GM12892 (cell line): ENCODE measurements at regions not wholly inside any gene's neighbourhood (a gene's known extent, or its start where the extent isn't known, plus 50 kb on each side); places are given as distances from the start of the nearest gene placed in this dataset.
"Not testable (repeated sequence)": the region's sequence is repeated elsewhere in the genome, so short reads cannot be mapped to it uniquely, and the experiment has no call there.

ENCODE experiments used
- DNase-seq: peaks from one replicate; pipeline ENCODE4 v3.0.0; 2011; ENCODE audit not compliant: insufficient read length
- FAIRE-seq: peaks from 2 replicates; lab custom pipeline; 2011; peaks lifted over from hg19 to GRCh38; lab: Jason Lieb, UNC
- POLR2A ChIP-seq: IDR thresholded peaks from 2 replicates; pipeline ENCODE4 v1.6.1; 2011; ENCODE audit warnings: low read depth, low read length, control low read depth
- POLR2AphosphoS5 ChIP-seq: IDR thresholded peaks from 2 replicates; pipeline ENCODE4 v1.6.1; 2011; ENCODE audit warnings: low read depth, low read length, control low read depth
- TAF1 ChIP-seq: IDR thresholded peaks from 2 replicates; pipeline ENCODE4 v1.6.1; 2011; ENCODE audit warnings: low read depth, mild to moderate bottlenecking, control low read depth, low read length, borderline replicate concordance

- FAIRE-seq (no peak), DNase-seq (no peak)
- TF ChIP-seq POLR2A, result no peak
- TF ChIP-seq TAF1, result no peak
- no peak for TF ChIP-seq POLR2AphosphoS5
These were observed 155.9 kb upstream of the PHYHIPL start for GRCh38 chr10:59020502-59020901.

DNA sequence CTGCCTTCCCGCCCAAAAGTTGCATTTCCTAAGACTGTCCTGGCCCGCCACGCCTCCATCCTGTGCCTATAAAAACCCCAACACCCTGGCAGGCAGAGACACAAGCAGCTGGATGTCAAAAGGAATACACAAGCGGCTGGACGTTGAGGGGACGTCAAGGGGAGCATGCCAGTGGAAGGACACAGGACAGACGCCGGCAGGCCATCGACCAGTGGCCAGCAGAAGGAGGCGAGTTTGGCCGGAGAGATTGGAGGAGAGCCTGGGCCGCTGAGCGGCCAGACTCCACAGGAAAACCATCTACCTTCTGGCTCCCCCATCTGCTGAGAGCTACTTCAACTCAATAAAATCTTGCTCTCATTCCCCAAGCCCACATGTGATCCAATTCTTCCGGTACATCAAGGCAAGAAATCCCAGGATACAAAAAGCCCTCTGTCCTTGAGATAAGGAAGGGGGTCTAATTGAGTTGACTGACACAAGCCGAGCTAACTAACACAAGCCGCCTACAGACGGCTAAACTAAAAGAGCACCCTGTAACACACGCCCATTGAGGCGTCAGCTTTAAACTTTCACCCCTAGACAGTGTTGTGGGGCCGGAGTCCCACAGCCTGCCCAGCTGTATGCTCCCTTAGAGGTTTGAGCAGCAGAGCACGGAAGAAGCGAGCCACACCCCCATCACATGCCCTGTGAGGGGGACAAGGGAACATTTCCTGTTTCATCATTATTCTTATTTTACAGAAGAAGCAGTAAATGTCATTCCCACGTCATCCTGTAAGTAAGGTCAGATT is 150.3 kb upstream of the PHYHIPL start:
- FAIRE-seq (no peak), DNase-seq (no peak)
- no peak for TF ChIP-seq POLR2A

DNA sequence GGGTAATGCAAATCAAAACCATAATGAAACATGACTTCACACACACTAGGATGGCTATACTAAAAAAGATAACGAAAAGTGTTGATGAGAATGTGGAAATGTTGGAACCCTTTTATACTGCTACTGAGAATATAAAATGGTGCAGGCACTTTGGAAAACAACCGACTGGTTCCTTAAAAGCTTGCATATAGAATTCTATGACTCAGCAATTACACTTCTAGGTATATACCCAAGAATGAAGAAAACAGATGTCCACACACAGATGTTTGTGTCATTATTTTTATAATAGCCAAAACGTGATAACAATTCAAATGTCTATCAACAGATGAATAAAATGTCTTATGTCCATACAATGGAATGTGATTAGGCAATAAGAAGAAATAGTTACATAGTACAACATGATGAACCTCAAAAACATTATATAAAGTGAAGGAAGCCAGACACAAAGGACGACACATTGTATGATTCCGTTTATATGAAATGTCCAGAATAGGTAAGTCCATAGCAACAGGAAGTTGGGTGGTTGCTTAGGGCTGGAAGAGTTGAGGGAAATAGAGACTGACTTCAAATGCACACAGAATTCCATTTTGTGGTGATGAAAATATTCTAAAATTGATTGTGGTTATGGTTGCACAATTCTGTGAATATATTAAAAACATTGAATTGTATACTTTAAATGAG is 148.3 kb upstream of the PHYHIPL start:
- FAIRE-seq (no peak), DNase-seq (no peak)
- TF ChIP-seq POLR2AphosphoS5 (no peak), TAF1 (no peak), POLR2A (no peak)

GRCh38 chr10:59033622-59034021 is 142.8 kb upstream of the PHYHIPL start:
- FAIRE-seq, result no peak
- DNase-seq, result no peak
- no peak for TF ChIP-seq POLR2AphosphoS5

DNA sequence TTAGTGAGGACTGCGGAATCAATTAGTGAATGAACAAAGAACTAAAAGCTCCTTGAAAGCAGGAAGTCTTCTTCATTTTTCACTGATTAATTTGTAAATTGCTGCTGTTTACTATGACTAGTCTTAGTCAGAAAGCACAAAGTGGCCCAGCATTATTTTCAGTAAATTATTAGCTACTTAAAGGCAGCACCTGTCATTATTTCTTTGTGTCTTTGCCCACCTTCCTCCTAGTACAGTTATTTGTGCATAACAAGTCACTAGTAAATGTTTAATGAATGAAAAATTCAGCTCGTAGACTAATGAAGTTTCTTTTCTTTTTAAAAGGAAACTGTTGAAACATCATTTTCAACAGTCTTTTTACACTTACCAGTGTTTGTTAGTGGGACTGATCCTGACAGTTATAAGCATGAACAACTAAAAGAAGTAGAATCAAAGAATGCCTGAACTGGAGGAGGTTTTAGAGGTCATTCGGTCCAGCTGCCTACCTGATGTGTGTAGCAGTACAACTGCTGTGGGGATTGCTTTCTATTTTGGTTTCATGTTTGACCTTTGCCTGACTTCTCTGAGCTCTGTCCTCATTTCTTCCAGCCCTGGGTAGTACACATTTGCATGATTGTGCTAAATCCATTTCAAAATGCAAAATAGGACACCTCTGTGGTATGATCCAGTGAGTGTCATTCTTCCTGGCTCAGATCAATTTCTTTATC is 140.0 kb upstream of the PHYHIPL start:
- TF ChIP-seq POLR2AphosphoS5 (no peak), POLR2A (no peak), TAF1 (no peak)
- DNase-seq, result no peak
- FAIRE-seq, result peak; percentile 48

DNA sequence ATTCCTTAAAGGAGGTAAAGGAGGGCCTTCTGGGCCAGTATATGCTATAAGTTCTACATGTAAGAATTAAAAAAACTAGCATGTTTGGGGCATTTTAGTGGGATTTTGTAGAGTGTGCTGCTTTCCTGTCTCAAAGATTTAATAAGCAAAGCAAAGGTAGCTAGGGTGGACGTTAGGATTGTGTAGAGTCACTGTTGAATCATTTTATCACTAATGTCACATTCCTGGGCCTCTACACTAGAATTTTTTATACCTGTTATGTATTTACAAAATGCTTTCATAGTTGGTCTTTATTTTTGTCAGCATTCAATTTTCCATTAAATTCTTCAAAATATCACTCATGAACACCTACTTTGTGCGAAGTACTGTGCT is 139.4 kb upstream of the PHYHIPL start:
- no peak for TF ChIP-seq POLR2AphosphoS5
- no peak for TF ChIP-seq TAF1
- TF ChIP-seq POLR2A, result no peak
- no peak for DNase-seq
- FAIRE-seq, result no peak

GRCh38 chr10:59037506-59037905 is 138.9 kb upstream of the PHYHIPL start:
- no peak for FAIRE-seq
- TF ChIP-seq POLR2AphosphoS5 (no peak), TAF1 (no peak), POLR2A (no peak)

DNA sequence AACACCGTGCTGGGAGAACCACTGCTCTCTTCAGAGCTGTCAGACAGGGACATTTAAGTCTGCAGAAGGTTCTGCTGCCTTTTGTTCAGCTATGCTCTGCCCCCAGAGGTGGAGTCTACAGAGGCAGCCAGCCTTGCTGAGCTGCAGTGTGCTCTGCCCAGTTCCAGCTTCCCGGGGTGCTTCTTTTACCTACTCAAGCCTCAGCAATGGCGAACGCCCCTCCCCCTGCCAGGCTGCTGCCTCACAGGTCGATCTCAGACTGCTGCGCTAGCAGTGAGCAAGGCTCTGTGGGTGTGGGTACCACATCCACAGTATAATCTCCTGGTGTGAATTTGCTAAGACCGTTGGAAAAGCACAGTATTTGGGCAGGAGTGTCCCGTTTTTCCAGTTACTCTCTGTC is 133.1 kb upstream of the PHYHIPL start:
- not testable (repeated sequence) for FAIRE-seq, DNase-seq

More at GRCh38 chr10:59037506-59037905, 138.9 kb upstream of the PHYHIPL start:
- DNase-seq, result no peak

DNA sequence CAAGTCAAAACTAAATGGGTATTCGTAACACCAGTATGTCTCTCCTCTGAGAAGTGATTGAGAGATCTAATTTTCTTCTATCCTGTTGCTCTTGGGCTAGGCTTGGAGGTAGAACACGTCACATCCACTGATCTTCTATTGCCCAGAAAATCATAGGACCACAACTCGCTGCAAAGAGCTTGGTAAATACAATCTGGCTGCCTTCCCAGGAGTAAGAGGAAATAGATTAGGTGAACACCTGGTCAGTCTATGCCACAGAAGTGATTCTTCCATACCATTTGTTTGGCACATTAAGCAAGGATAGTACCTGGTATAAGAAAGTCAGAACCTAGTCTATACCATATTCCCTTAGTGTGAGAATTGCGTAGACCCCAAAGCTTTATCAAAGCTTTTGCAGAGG is 129.3 kb upstream of the PHYHIPL start:
- FAIRE-seq, result no peak
- DNase-seq, result no peak
- TF ChIP-seq POLR2A, result no peak
- no peak for TF ChIP-seq POLR2AphosphoS5
- TF ChIP-seq TAF1, result no peak

- TF ChIP-seq POLR2A (no peak), TAF1 (no peak), POLR2AphosphoS5 (no peak)
- DNase-seq (no peak), FAIRE-seq (peak; percentile 84)
These were observed 128.4 kb upstream of the PHYHIPL start for GRCh38 chr10:59047957-59048618.

- not testable (repeated sequence) for DNase-seq, FAIRE-seq
These were observed 122.9 kb upstream of the PHYHIPL start for GRCh38 chr10:59053502-59053901.

DNA sequence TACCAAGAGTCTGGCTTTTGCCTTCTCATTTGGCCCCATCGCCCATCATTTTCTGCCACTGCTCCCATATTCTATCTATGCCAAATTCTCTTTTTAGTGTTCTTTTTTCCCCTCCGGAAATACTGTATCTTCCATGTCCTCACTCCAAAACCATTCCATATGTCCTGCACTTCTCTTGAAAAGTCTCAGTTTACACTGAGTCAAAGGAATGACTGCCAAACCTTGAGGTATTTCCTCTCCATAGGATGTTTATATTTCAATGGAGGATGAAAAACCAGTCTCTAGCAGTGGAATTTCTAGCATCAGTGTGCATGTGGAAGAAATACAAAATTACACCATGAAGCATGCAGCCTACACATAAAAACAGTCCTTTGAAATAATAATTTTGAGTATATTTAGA is 121.4 kb upstream of the PHYHIPL start:
- FAIRE-seq (no peak), DNase-seq (no peak)
- TF ChIP-seq POLR2A (no peak), POLR2AphosphoS5 (no peak), TAF1 (no peak)
